Upper lobe of left lung (tissue), 6 donors: ENCODE measurements at regions not wholly inside any gene's neighbourhood (a gene's known extent, or its start where the extent isn't known, plus 50 kb on each side); places are given as distances from the start of the nearest gene placed in this dataset.

Experiments used
- ATAC-seq, 2 donors: fragments of 200-7000 bp; cut with Tn5 transposase; one replicate each; pipeline ENCODE4 v1.9.1; 2022; ENCODE audit warnings: mild to moderate bottlenecking in 2 of 2, moderate library complexity in 2 of 2; ENCODE audit not compliant: low FRiP score in 2 of 2
- DNase-seq, 2 donors: peaks; one replicate each; pipeline ENCODE4 v3.0.0-alpha.2; 2019 to 2020
- H3K27ac ChIP-seq, 4 donors: fragments of 200-600 bp; sonication (generic); one replicate each; pipeline ENCODE4 v1.5.1; 2016 to 2019
- H3K27me3 ChIP-seq, 4 donors: fragments of 200-600 bp; sonication (generic); one replicate each; pipeline ENCODE4 v1.5.1; 2017 to 2019
- H3K36me3 ChIP-seq, 4 donors: fragments of 200-600 bp; sonication (generic); one replicate each; pipeline ENCODE4 v1.5.1; 2016 to 2019
- H3K4me1 ChIP-seq, 4 donors: fragments of 200-600 bp; sonication (generic); one replicate each; pipeline ENCODE4 v1.5.1; 2018 to 2019
- H3K4me3 ChIP-seq, 4 donors: fragments of 200-600 bp; sonication (generic); one replicate each; pipeline ENCODE4 v1.5.1; 2017 to 2019; ENCODE audit warnings: mild to moderate bottlenecking in 2 of 4, moderate library complexity in 1 of 4
- H3K9me3 ChIP-seq, 4 donors: fragments of 200-600 bp; sonication (generic); one replicate each; pipeline ENCODE4 v1.5.1; 2018 to 2019
- EP300 ChIP-seq, 4 donors: sonication (generic); formaldehyde crosslinking; IDR thresholded peaks; one replicate each; pipeline ENCODE4 v1.5.1; 2017; ENCODE audit warnings: antibody characterized with exemption in 4 of 4, control low read depth in 2 of 4
- POLR2A ChIP-seq, 4 donors: fragments of 450-650 bp; IDR thresholded peaks; one replicate each; pipeline ENCODE4 v1.5.1; 2016 to 2017; ENCODE audit warnings: antibody characterized with exemption in 4 of 4, mild to moderate bottlenecking in 2 of 4
- POLR2AphosphoS5 ChIP-seq, 2 donors: sonication (generic); formaldehyde crosslinking; IDR thresholded peaks; one replicate each; pipeline ENCODE4 v1.5.1; 2017; ENCODE audit warnings: antibody characterized with exemption in 2 of 2
- whole genome bisulfite sequencing, 2 donors: methylation state at CpG; one replicate each; pipeline ENCODE4 v1.1.5; 2017 to 2018; 5-methylcytosine and 5-hydroxymethylcytosine counted together
- TF ChIP-seq, protein P1 (sequence below), 6 experiments: fragments of 450-650 bp in 4 of 6; fragments of 200-600 bp in 2 of 6; sonication (generic) in 2 of 6; IDR thresholded peaks; one replicate each; pipeline ENCODE4 v1.5.1; 2016 to 2019; ENCODE audit warnings: antibody characterized with exemption in 6 of 6
- donor health status: DM: no; HTN: no; CAD: no; lungs with moderate emphysema.
- donor health status: DM: no; HTN: yes; CAD: no; lungs with severe emphysema.

DNA sequence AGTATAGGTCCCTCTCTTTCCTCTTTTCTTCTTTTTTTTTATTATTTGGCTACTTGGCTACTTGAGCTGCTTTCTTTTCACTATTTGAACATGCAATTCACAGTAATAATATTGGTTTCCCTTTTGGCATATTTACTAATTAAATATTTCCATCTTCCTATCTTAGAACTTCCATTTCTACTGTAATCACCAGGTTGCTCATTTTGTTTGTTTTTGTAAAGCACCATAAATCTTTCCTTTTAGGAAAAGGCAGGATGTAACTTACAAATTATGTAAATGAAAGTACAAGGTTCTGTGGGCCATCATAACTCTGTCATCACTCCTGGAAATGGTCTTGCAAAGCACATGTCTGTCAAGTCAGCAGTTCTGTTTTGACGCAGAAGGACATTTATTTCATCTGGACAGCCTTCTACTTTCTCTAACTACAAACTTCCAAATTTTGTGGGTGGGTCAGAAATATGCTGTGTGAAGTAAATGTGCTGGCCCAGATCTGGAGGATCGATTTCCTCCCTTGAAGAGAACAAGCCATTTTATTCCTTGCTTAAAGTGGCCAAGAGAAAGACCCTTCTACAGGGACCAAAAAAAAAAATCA is 71.7 kb upstream of the TNFSF18 start:
- DNase-seq = no peak
- 30 to 45% methylated on average over 2 of the region's 2 CpGs for WGBS, 2 donors
- peak overlapping the region in 3 of 4 donors; percentile 12 to 28 (median 27) for H3K4me3 ChIP-seq

DNA sequence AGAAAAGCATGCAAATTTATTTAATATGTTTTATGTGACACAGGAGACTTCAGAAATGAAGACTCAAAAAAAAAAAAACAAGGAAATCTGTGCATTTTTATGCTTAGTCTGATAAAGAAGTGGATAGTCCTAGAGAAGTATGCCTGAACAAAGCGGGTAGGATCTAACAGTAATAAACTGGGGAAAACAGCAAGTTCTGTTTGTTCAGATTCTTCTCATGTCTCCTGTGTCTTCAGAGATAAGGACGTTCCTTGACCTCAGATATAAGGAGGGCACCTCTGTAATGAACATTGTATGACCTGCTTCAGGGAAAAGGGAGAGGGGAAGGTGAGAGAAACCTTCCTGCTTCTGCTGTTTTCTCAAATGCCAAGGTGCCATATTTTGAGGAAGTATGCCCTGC is 67.7 kb upstream of the TNFSF18 start:
- Histone ChIP-seq H3K27ac (no peak overlapping the region), H3K9me3 (no peaks in the 10 kb centered on the region), H3K27me3 (no peaks in the 10 kb centered on the region), H3K4me1 (peaks cover 11 to 17% (median 15%) of the 10 kb centered on the region in 4 donors), H3K4me3 (no peak overlapping the region), H3K36me3 (no peaks in the 10 kb centered on the region)
- no peak for ATAC-seq
- WGBS, 2 donors = 79 to 94% methylated on average over 2 of the region's 2 CpGs
- TF ChIP-seq EP300 (IDR thresholded peaks at IDR 0.05) = no peak
- no peak for TF ChIP-seq POLR2AphosphoS5 (IDR thresholded peaks at IDR 0.05)
- TF ChIP-seq POLR2A (IDR thresholded peaks at IDR 0.05) = no peak
- TF ChIP-seq, protein P1, sequence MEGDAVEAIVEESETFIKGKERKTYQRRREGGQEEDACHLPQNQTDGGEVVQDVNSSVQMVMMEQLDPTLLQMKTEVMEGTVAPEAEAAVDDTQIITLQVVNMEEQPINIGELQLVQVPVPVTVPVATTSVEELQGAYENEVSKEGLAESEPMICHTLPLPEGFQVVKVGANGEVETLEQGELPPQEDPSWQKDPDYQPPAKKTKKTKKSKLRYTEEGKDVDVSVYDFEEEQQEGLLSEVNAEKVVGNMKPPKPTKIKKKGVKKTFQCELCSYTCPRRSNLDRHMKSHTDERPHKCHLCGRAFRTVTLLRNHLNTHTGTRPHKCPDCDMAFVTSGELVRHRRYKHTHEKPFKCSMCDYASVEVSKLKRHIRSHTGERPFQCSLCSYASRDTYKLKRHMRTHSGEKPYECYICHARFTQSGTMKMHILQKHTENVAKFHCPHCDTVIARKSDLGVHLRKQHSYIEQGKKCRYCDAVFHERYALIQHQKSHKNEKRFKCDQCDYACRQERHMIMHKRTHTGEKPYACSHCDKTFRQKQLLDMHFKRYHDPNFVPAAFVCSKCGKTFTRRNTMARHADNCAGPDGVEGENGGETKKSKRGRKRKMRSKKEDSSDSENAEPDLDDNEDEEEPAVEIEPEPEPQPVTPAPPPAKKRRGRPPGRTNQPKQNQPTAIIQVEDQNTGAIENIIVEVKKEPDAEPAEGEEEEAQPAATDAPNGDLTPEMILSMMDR (IDR thresholded peaks at IDR 0.05) = no peak
- no peak for DNase-seq

More for the DNA sequence above, 71.7 kb upstream of the TNFSF18 start:
- H3K27ac ChIP-seq = peak overlapping the region; percentile 76 to 82 (median 80)
- TF ChIP-seq EP300 (IDR thresholded peaks at IDR 0.05) = no peak
- no peak for TF ChIP-seq POLR2AphosphoS5 (IDR thresholded peaks at IDR 0.05)
- no peak for TF ChIP-seq POLR2A (IDR thresholded peaks at IDR 0.05)
- TF ChIP-seq, protein P1 (IDR thresholded peaks at IDR 0.05) = no peak
- H3K4me1 ChIP-seq = peaks cover 16 to 20% (median 18%) of the 10 kb centered on the region in 4 donors
- no peaks in the 10 kb centered on the region for H3K9me3 ChIP-seq
- peak in 1 of 2 donors; percentile 45 for ATAC-seq
- H3K36me3 ChIP-seq = no peaks in the 10 kb centered on the region
- no peaks in the 10 kb centered on the region for H3K27me3 ChIP-seq

DNA sequence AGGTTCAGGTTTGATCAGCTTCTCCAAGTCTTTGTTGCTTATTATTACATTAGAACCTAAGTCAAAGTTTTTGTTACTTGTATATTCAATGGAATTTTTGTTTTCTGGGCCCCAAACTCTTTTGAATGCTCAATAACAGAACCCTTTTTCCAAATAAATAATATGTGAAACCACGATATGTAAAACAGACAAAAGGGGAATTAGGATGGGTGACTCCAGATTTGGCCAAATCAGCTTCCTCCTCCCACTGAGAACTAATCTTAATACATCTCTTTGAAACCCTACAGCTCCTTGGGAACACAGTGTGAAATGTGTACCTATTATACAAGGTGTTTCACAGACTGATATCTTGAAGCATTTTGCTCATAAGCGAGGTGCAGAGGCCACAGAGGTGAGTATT is 67.0 kb upstream of the TNFSF18 start:
- 85 to 87% methylated on average over 2 of the region's 2 CpGs for WGBS, 2 donors

DNA sequence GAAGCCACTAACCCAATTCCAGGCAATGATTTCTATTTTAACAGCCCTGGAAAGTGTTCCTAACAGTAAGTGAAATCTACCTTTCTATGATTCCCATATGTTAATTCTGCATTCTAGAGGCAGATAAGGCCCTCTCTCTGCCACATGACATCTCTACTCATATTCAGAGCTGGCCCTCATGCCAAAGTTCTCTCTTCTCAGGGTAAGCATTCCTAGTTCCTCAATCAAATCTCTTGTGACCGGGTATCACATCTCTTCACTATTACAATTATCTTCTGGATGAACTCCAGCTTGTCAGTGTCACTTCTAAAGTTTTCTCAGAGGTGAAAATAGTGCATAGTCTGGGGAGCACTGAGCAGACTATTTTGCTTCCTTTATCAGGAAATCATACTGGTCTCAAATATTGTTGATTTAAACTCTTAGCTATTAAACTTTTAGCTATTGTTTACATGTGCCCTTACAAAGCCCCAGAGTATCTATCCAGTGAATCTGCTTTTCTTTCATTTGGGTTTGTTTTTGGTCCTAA is 66.4 kb upstream of the TNFSF18 start:
- H3K36me3 ChIP-seq = no peaks in the 10 kb centered on the region
- H3K4me3 ChIP-seq = no peak overlapping the region
- H3K9me3 ChIP-seq = no peaks in the 10 kb centered on the region
- peaks cover under 1 to 5% (median 4%) of the 10 kb centered on the region in 4 donors for H3K4me1 ChIP-seq
- no peak overlapping the region for H3K27ac ChIP-seq
- ATAC-seq (peak in 1 of 2 donors; percentile 32), DNase-seq (no peak)
- no peaks in the 10 kb centered on the region for H3K27me3 ChIP-seq
- 38 to 57% methylated on average over 1 of the region's 1 CpG for WGBS, 2 donors
- no peak for TF ChIP-seq POLR2A (IDR thresholded peaks at IDR 0.05)
- TF ChIP-seq EP300 (IDR thresholded peaks at IDR 0.05) = no peak
- no peak for TF ChIP-seq POLR2AphosphoS5 (IDR thresholded peaks at IDR 0.05)
- TF ChIP-seq, protein P1 (IDR thresholded peaks at IDR 0.05) = no peak

More for the DNA sequence above, 67.0 kb upstream of the TNFSF18 start:
- DNase-seq (no peak), ATAC-seq (no peak)
- Histone ChIP-seq H3K27ac (no peak overlapping the region), H3K9me3 (no peaks in the 10 kb centered on the region), H3K4me1 (peaks cover 6 to 11% (median 10%) of the 10 kb centered on the region in 4 donors), H3K27me3 (no peaks in the 10 kb centered on the region), H3K36me3 (no peaks in the 10 kb centered on the region), H3K4me3 (no peak overlapping the region)
- TF ChIP-seq EP300 (IDR thresholded peaks at IDR 0.05) (no peak), POLR2AphosphoS5 (IDR thresholded peaks at IDR 0.05) (no peak), POLR2A (IDR thresholded peaks at IDR 0.05) (no peak)
- TF ChIP-seq, protein P1 (IDR thresholded peaks at IDR 0.05) = no peak

DNA sequence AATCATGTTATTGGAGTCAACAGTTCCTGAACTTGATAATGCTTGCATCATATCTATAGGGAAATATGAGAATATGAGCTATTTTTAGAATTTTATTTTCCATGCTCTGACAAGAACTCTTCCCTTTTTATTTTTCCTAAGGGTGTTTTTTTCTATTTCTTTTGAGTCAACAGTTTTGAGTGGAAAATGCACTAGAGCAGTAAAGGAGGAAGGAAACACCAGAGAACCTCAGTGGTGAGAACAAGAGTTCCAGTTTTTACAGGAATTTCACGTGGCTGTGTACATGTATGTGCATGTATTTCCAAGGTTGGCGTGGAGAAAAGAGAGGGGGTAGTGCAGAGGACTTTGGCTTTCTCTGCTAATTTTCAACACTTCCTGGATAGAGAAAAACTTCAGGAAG is 63.6 kb upstream of the TNFSF18 start:
- H3K4me3 ChIP-seq = no peak overlapping the region
- H3K9me3 ChIP-seq = no peaks in the 10 kb centered on the region
- TF ChIP-seq EP300 (IDR thresholded peaks at IDR 0.05) (no peak), POLR2A (IDR thresholded peaks at IDR 0.05) (no peak), POLR2AphosphoS5 (IDR thresholded peaks at IDR 0.05) (no peak)
- TF ChIP-seq, protein P1 (IDR thresholded peaks at IDR 0.05) = no peak
- H3K27ac ChIP-seq = no peak overlapping the region
- peaks cover 0 to 3% (median 0%) of the 10 kb centered on the region in 4 donors for H3K4me1 ChIP-seq
- WGBS, 2 donors = 39 to 59% methylated on average over 2 of the region's 2 CpGs
- DNase-seq (no peak), ATAC-seq (peak in 1 of 2 donors; percentile 50)
- H3K36me3 ChIP-seq = no peaks in the 10 kb centered on the region
- no peaks in the 10 kb centered on the region for H3K27me3 ChIP-seq
